ENCODE measurements at regions not wholly inside any gene's neighbourhood (a gene's known extent, or its start where the extent isn't known, plus 50 kb on each side); places are given as distances from the start of the nearest gene placed in this dataset.

GRCh38 chr11:10943968-10944367, 86.1 kb upstream of the ZBED5 start:
- TF ChIP-seq, protein P1, sequence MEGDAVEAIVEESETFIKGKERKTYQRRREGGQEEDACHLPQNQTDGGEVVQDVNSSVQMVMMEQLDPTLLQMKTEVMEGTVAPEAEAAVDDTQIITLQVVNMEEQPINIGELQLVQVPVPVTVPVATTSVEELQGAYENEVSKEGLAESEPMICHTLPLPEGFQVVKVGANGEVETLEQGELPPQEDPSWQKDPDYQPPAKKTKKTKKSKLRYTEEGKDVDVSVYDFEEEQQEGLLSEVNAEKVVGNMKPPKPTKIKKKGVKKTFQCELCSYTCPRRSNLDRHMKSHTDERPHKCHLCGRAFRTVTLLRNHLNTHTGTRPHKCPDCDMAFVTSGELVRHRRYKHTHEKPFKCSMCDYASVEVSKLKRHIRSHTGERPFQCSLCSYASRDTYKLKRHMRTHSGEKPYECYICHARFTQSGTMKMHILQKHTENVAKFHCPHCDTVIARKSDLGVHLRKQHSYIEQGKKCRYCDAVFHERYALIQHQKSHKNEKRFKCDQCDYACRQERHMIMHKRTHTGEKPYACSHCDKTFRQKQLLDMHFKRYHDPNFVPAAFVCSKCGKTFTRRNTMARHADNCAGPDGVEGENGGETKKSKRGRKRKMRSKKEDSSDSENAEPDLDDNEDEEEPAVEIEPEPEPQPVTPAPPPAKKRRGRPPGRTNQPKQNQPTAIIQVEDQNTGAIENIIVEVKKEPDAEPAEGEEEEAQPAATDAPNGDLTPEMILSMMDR (IDR thresholded peaks at IDR 0.05): no peak
- H3K27me3 ChIP-seq (replicated peaks; ENCODE audit: insufficient read depth): no peaks in the 10 kb centered on the region
- H3K27ac ChIP-seq: no peak overlapping the region
- H3K36me3 ChIP-seq: no peaks in the 10 kb centered on the region
- H3K4me1 ChIP-seq (ENCODE audit: control insufficient read depth in 1 of 2, low read depth in 2 of 2): peaks cover 0 to 17% of the 10 kb centered on the region in 2 donors
- H3K4me3 ChIP-seq: no peak overlapping the region
- no peaks in the 10 kb centered on the region for H3K9me3 ChIP-seq
- no peak for ATAC-seq (ENCODE audit: insufficient number of reproducible peaks, low FRiP score, low read depth)
- DNase-seq (ENCODE audit: low spot score): no peak

- ATAC-seq (ENCODE audit: insufficient number of reproducible peaks, low FRiP score, low read depth): no peak
- H3K9me3 ChIP-seq: no peaks in the 10 kb centered on the region
- peaks cover 0 to 17% of the 10 kb centered on the region in 2 donors for H3K4me1 ChIP-seq (ENCODE audit: control insufficient read depth in 1 of 2, low read depth in 2 of 2)
- H3K27me3 ChIP-seq (replicated peaks; ENCODE audit: insufficient read depth): no peaks in the 10 kb centered on the region
- H3K4me3 ChIP-seq: no peak overlapping the region
- no peaks in the 10 kb centered on the region for H3K36me3 ChIP-seq
- TF ChIP-seq, protein P1 (IDR thresholded peaks at IDR 0.05): no peak
- no peak for DNase-seq (ENCODE audit: low spot score)
- no peak overlapping the region for H3K27ac ChIP-seq
Observed at GRCh38 chr11:10942620-10943019, 84.8 kb upstream of the ZBED5 start.

- Histone ChIP-seq H3K27me3 (replicated peaks; ENCODE audit: insufficient read depth) (no peaks in the 10 kb centered on the region), H3K27ac (no peak overlapping the region), H3K9me3 (no peaks in the 10 kb centered on the region), H3K4me3 (no peak overlapping the region), H3K4me1 (ENCODE audit: control insufficient read depth in 1 of 2, low read depth in 2 of 2) (peaks cover 0 to 17% of the 10 kb centered on the region in 2 donors), H3K36me3 (no peaks in the 10 kb centered on the region)
- TF ChIP-seq, protein P1 (IDR thresholded peaks at IDR 0.05): no peak
- DNase-seq (ENCODE audit: low spot score) (no peak), ATAC-seq (ENCODE audit: insufficient number of reproducible peaks, low FRiP score, low read depth) (no peak)
Observed at GRCh38 chr11:10941871-10942270, 84.0 kb upstream of the ZBED5 start.

GRCh38 chr11:10941414-10941813, 83.6 kb upstream of the ZBED5 start:
- no peak overlapping the region for H3K4me3 ChIP-seq
- ATAC-seq (ENCODE audit: insufficient number of reproducible peaks, low FRiP score, low read depth): no peak
- H3K27me3 ChIP-seq (replicated peaks; ENCODE audit: insufficient read depth): no peaks in the 10 kb centered on the region
- H3K36me3 ChIP-seq: no peaks in the 10 kb centered on the region
- peaks cover 0 to 17% of the 10 kb centered on the region in 2 donors for H3K4me1 ChIP-seq (ENCODE audit: control insufficient read depth in 1 of 2, low read depth in 2 of 2)
- TF ChIP-seq, protein P1 (IDR thresholded peaks at IDR 0.05): no peak
- no peak for DNase-seq (ENCODE audit: low spot score)
- no peaks in the 10 kb centered on the region for H3K9me3 ChIP-seq
- no peak overlapping the region for H3K27ac ChIP-seq

DNA sequence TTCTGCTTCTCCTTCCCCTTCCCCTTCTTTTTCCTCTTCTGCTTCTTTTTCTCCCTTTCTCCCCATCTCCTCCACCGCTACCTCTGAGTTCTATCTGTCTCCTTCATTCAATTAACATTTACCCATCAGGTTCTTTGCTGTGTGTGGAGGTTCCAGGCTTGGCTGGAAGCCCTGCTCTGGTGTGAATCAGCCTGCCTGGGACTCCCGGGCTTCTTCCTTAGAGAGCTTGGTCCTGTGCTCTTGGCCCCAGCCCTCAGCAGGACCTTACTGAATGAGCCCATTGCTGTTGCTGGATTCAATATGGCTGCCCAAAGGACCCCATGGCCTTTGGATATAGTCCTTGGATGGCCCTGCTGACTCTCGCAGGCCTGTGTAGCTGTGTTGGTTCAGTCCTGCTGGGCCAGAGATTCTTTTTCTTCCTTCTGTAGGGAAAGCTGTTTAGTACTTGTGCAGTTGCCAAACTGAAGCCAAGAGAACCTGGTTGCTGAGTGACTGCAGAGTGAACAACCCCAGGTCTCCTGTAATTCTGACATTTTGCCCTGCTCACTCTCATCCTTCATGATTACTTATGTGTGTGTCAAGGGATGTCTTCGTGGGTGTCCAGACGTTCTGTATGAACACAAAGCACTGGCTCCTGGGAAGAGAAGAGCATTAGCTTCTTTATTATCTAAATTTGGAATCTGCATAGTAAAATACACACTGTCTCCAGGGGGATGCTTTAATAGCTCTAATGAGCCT, 81.0 kb upstream of the ZBED5 start:
- no peak overlapping the region for H3K27ac ChIP-seq
- TF ChIP-seq, protein P1 (IDR thresholded peaks at IDR 0.05): no peak
- H3K9me3 ChIP-seq: no peaks in the 10 kb centered on the region
- ATAC-seq (ENCODE audit: insufficient number of reproducible peaks, low FRiP score, low read depth) (no peak), DNase-seq (ENCODE audit: low spot score) (no peak)
- H3K4me1 ChIP-seq (ENCODE audit: control insufficient read depth in 1 of 2, low read depth in 2 of 2): peaks cover 0 to 12% of the 10 kb centered on the region in 2 donors
- no peaks in the 10 kb centered on the region for H3K27me3 ChIP-seq (replicated peaks; ENCODE audit: insufficient read depth)
- H3K36me3 ChIP-seq: no peaks in the 10 kb centered on the region
- H3K4me3 ChIP-seq: no peak overlapping the region
